Esophagus squamous epithelium (tissue), 4 donors: ENCODE measurements at regions not wholly inside any gene's neighbourhood (a gene's known extent, or its start where the extent isn't known, plus 50 kb on each side); places are given as distances from the start of the nearest gene placed in this dataset.

Experiments
- POLR2A ChIP-seq, 4 donors: fragments of 450-650 bp; IDR thresholded peaks; one replicate each; pipeline ENCODE4 v1.6.1; 2017; ENCODE audit warnings: antibody characterized with exemption in 4 of 4, mild to moderate bottlenecking in 4 of 4, moderate library complexity in 3 of 4
- TF ChIP-seq, protein P1 (sequence below), 6 experiments: fragments of 450-650 bp in 4 of 6; fragments of 200-600 bp in 2 of 6; sonication (generic) in 2 of 6; IDR thresholded peaks; one replicate each; pipeline ENCODE4 v1.5.1; 2016 to 2019; ENCODE audit warnings: antibody characterized with exemption in 6 of 6, mild to moderate bottlenecking in 4 of 6, moderate library complexity in 4 of 6

DNA sequence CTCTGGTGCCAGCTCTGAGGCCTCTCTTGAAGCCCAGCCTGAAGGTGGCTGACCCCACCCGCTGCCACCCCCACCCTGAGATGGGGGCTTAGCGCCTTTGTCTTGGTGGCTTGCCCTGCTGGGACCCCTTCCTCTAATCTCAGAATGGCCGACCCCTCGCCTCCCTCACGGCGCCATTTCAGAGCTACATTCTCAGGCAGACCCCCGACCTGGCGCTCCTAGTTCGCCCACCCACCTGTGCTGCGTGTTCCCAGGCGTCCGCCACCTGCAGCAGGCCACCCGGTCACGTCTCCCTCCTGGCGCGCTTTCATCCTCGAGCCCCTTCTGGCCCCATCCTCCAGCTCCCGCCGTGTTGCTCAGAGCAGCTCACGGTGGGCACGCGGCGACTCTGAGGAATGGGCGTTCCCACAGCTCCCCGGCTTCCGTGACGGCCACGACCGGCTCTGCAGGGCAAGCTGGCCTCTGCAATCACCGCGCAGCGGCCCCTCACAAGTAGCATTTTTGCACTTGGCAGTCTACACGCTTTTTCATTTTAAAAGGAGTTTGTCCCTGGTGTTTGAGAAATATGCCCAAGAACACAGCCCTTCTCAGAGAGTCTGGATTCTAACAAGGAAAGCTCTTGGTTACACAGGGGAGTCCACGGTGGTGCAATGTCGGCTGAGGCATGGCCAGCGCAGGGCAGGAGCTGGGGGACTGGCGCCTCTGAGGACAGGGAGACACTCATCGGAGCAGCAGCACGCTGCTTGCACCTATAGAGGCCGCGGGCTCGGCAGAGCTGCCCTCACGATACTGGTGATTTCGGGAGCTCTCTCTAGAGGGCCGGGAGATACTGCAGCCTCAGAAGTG is 105.7 kb upstream of the C14orf180 start:
- TF ChIP-seq, protein P1, sequence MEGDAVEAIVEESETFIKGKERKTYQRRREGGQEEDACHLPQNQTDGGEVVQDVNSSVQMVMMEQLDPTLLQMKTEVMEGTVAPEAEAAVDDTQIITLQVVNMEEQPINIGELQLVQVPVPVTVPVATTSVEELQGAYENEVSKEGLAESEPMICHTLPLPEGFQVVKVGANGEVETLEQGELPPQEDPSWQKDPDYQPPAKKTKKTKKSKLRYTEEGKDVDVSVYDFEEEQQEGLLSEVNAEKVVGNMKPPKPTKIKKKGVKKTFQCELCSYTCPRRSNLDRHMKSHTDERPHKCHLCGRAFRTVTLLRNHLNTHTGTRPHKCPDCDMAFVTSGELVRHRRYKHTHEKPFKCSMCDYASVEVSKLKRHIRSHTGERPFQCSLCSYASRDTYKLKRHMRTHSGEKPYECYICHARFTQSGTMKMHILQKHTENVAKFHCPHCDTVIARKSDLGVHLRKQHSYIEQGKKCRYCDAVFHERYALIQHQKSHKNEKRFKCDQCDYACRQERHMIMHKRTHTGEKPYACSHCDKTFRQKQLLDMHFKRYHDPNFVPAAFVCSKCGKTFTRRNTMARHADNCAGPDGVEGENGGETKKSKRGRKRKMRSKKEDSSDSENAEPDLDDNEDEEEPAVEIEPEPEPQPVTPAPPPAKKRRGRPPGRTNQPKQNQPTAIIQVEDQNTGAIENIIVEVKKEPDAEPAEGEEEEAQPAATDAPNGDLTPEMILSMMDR (IDR thresholded peaks at IDR 0.05), result no peak
- no peak for TF ChIP-seq POLR2A (IDR thresholded peaks at IDR 0.05)
